Putamen (tissue), 1 donor: ENCODE measurements at regions not wholly inside any gene's neighbourhood (a gene's known extent, or its start where the extent isn't known, plus 50 kb on each side); places are given as distances from the start of the nearest gene placed in this dataset.
"Not testable (repeated sequence)": the region's sequence is repeated elsewhere in the genome, so short reads cannot be mapped to it uniquely, and the experiment has no call there.

Source experiments
- DNase-seq: peaks from one replicate; pipeline ENCODE4 v3.0.0-alpha.2; 2016; ENCODE audit warnings: low spot score

DNA sequence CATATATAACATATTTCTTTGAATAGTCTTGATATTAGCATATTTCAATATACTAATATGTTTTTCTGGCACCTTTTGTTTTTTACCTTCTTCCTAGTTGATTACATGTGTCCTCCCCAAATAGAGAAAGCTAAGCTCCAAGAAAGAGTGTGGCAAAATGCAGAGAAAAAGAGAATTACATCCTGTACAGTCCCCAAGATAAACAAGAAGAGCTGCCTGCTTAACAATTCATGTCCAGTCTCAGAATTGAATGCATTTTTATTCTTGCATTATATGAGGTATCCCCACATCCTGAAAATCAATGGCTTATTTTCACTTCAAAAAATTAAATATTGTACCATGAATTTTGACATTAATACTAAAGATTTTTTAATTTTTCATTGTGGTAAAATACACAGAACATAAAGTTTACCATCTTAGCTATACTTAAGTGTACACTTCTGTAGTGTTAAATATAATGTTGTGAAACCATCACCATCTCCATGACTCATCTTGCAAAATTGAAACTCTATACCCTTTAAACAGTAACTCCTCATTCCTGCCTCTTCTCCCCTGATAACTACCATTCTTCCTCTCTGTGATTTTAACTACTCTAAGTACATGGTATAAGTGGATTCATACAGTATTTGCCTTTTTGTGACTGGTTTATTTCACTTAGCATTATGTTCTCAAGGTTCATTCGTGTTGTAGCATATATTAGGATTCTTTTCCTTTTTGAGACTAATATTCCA lies 490.3 kb downstream of the COL12A1 start:
- DNase-seq = no peak

- DNase-seq = no peak
Measured at GRCh38 chr6:74713941-74714340, 491.9 kb downstream of the COL12A1 start.

DNA sequence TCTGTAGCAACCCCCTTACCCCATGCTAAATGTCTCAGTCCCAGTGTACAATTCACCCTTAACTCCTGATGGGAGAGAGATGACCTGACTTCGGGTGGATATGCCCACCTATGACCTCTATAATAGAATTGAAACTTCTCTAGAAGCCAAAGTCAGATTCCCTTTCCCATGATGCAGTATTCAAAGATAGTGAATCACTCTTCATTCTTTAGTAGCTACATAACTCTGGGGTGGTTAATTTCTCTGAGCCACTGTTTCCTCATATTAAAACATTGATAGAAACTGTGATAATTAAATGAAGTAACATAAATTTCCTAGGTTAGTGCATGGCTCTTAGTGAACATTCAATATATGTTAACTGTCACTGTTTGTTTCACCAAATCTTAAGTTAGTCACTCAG lies 500.4 kb downstream of the COL12A1 start:
- no peak for DNase-seq

- DNase-seq = not testable (repeated sequence)
Measured at GRCh38 chr6:74704540-74704939, 501.3 kb downstream of the COL12A1 start.

DNA sequence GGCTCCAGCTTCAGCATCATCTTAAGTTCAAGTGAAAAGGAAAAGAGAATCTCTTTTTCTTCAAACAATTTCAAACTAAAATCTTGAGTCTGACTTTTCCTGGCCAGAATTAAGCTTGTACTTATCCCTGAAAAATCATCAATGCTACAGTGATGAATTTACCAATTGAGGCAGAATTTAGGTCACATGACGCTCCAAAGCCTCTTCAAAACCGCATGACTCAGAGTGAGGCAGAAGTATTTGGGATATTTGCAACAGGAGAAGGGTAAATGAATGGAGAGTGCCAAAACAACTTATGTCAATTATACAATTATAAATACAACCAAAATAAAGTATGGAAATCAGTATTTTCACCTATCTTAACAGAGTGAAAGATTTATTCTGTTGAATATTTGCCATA lies 515.5 kb downstream of the COL12A1 start:
- no peak for DNase-seq

GRCh38 chr6:74689601-74690000 lies 516.3 kb downstream of the COL12A1 start:
- DNase-seq = no peak

DNA sequence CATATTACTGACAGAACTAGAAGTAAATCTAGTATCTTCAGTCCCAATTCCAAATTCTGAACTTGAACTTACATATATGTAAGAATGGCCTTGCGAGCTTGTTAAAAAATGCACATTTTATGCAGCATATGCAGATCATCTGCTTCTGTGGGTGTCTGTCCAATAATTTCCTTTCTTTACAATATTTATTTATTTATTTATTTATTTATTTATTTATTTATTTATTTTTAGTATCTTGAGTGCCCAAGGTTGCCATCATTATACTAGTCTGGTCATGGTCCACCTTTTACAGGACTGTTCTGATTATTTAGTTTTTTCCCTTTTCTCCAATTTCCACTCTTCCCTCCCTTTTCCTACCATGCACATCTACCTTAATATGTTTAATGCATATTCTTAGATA lies 528.4 kb downstream of the COL12A1 start:
- no peak for DNase-seq

DNA sequence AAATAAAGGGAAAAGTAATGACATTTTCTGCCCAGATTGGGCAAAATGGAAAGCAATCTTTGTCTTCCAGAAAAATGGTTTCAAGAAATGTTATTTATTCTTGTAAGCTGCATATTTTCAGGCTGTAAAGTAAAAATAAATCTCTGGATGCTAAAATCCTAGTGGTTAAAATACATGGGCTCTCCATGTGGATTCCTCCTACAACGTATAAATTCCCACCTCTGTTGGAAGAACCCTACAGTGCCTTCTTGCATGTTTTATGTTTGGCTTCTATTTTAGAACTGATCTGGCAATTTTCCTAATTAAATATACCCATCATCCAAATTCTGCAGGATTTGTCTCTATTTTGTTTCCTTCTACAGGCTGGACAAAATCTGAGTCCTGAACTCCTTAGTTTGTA lies 528.9 kb downstream of the COL12A1 start:
- DNase-seq = no peak

GRCh38 chr6:74674377-74674776 lies 531.5 kb downstream of the COL12A1 start:
- DNase-seq = no peak

GRCh38 chr6:74671558-74672025 lies 534.3 kb downstream of the COL12A1 start:
- DNase-seq = no peak

DNA sequence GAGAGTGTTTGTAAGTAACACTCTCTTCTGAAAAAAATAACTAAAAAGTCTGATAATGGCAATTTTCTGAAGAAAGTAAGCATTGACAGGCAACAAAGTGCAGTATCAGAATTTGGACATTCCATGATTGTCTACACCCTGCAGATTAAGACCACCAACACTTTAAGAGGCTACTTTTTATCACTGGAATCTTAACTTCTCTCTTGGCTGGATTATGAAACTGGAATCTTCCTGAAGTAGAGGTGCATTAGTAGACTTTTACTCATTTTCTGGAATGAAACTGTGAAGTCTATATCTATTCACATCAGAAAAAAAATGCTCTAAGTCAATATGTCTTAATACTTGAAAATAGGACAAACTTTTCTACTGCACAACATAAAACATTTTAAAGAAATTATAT lies 547.5 kb downstream of the COL12A1 start:
- DNase-seq = no peak

DNA sequence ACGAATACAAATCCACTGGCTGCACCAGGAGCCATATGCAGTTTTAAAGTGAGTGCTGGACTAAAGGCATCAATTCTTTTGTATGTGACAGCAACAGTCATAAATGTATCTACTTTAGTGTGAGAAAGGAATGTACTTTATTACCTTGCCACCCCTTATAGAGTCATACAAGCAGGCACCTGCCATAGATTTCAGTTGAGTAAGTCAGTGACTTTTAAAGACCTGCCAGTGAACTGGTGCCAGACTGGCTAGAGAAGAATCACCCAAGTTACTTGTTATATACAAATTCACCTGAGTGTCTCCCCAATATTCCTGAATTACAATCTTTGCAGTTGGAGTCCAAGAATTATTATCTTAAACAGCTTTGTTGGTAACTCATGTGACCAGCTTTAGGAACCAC lies 547.9 kb downstream of the COL12A1 start:
- no peak for DNase-seq

- DNase-seq = no peak
Measured at GRCh38 chr6:74657011-74657410, 548.8 kb downstream of the COL12A1 start.

GRCh38 chr6:74656453-74656852 lies 549.4 kb downstream of the COL12A1 start:
- no peak for DNase-seq

GRCh38 chr6:74654296-74654695 lies 551.6 kb downstream of the COL12A1 start:
- DNase-seq = no peak

DNA sequence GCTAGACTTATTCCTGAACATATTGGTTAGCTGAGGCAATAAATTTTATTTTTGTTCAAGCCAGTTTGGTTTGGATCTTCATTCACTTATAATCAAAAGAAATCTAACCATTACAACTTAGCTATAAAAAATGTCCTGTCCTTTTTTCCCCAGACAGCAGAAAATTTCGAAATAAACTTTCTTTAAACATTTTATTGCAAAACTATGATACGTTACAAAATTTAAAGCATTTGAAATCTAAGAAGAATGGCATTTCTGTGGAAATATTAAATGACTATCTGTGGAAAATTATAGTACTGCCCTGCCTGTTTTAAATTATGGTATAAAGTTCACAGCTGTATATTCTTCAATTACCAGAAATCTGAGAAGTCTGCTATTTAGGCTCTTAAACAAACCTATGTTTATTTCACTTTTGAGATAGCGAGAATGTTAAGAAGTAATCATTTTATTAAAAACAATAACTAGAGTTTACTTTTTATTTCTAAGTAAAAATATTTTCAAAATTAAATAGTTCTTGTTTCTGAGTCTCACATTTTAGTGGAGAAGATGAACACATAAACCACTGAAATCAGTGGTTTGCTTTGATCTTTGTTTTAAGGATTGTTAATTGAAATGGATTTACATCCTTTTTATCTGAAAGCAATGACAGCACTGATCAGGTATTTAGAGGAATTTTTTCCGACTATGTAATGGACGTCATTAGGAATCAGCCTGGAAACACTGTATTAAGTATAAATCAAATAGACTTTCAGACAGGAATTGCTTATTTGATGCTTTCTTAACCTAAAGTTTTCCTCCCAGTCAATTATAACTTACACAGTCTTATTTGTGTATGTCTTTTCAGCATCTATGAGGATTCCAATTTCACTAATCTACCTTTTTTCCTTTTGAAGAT lies 553.7 kb downstream of the COL12A1 start:
- no peak for DNase-seq

- no peak for DNase-seq
Measured at GRCh38 chr6:74650668-74651067, 555.2 kb downstream of the COL12A1 start.

GRCh38 chr6:74646461-74646860 lies 559.4 kb downstream of the COL12A1 start:
- no peak for DNase-seq

GRCh38 chr6:74645108-74645849 lies 560.6 kb downstream of the COL12A1 start:
- DNase-seq = no peak

DNA sequence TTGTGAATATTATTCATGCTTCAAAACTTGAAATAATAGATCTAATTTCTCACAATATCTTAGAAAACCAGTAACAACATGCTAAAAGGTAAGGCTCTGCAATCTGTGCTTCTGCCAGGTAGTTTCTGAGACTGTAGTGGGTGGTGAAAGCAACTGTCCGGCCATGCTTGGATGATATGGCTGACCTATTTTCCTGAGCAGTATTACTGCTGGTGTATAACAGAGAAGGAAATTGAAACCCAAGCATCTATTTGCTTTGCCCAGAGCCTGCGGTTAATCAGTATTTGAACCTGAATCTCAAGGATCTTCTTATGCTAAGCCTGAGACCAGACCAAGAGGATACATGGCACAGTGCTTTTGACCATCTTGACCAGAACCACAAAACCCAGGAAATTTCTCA lies 563.8 kb downstream of the COL12A1 start:
- DNase-seq = no peak

GRCh38 chr6:74638412-74638811 lies 567.4 kb downstream of the COL12A1 start:
- DNase-seq = no peak

DNA sequence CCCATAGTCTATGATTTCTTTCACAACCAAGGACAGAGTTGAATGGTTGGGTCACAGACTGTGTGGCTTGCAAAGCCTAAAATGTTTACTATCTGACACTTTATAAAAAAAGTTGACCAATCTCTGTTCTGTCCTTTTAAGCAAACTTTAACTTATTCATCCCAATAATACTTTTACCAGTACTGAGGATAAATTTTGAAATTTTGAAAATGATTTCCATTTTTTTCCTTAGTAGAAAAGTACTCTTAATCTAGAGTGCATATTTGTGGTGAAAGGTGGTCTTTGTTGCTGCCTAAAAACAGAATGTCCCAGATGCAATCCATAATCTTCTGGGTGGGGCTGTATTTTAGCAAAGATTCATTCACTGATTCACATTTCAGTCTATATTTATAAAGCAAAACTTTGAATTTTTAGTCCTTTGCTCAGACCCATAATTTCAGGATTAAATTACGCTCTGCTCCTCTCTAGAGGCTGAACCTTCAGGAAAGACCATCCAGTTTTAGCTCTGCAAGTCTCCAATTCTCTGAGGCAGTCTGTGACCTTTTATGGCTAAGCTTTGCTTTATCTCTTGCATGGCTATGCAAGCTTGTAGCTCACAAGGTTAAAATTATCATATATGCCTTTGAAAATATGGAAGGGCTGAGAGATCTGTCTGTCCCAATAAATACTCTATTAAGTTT lies 573.5 kb downstream of the COL12A1 start:
- DNase-seq = no peak
